ENCODE measurements at regions not wholly inside any gene's neighbourhood (a gene's known extent, or its start where the extent isn't known, plus 50 kb on each side); places are given as distances from the start of the nearest gene placed in this dataset.
"Not testable (repeated sequence)": the region's sequence is repeated elsewhere in the genome, so short reads cannot be mapped to it uniquely, and the experiment has no call there.

DNA sequence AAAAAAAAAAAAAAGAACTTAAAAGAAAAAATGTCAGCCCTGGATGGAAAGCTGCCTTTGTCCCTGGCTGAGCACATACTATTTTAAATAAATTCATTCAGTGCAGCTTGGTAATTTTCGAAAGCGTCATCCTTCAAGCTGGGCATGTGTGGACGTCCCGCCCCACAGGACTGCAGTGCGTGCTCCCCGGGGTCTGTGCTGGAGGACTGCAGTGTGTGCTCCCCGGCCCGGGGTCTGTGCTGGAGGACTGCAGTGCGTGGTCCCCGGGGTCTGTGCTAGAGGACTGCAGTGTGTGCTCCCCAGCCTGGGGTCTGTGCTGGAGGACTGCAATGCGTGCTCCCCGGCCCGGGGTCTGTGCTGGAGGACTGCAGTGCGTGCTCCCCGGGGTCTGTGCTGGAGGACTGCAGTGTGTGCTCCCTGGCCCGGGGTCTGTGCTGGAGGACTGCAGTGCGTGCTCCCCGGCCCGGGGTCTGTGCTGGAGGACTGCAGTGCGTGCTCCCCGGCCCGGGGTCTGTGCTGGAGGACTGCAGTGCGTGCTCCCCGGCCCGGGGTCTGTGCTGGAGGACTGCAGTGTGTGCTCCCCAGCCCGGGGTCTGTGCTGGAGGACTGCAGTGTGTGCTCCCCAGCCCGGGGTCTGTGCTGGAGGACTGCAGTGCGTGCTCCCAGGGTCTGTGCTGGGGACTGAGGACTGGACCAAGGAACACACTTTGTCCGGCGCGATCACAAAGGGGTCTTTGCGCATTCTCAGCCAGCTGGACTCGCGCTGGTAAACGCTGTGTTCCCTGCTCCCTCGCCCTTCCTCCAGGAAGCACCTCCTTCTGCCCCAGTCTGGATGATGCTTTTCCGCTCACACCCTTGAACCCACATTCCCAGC, 86.3 kb downstream of the CPN2 start:
- not testable (repeated sequence) for H3K27ac Mint-ChIP-seq; H3K4me3 Mint-ChIP-seq; H3K9me3 Mint-ChIP-seq; H3K4me1 Mint-ChIP-seq (ENCODE audit: low read depth); H3K36me3 Mint-ChIP-seq (ENCODE audit: low read depth); H3K27me3 Mint-ChIP-seq

DNA sequence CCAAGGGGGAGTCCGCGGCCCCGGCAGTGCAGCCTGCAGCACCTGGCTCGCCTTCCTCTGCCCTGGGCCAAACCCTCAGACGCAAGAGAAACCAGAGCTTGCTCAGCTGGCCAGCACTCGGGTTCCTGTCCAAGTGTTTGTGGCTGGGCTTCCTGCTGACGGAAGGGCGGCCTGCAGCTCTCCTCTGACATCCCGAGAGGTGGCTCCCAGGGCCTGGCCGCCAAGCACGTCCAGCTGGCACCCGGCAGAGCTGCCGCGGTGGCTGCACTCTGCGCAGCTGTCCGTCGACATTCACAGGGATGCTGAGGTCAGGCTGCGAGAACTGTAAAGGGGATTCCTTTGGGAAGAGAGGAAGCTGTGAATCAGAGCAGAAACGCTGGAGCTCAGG, 85.6 kb downstream of the CPN2 start:
- Mint-ChIP-seq H3K4me1 (ENCODE audit: low read depth) (peaks cover 6% of the 10 kb centered on the region), H3K4me3 (no peak overlapping the region), H3K27ac (no peak overlapping the region), H3K27me3 (peaks cover 9% of the 10 kb centered on the region), H3K36me3 (ENCODE audit: low read depth) (no peaks in the 10 kb centered on the region), H3K9me3 (no peaks in the 10 kb centered on the region)

DNA sequence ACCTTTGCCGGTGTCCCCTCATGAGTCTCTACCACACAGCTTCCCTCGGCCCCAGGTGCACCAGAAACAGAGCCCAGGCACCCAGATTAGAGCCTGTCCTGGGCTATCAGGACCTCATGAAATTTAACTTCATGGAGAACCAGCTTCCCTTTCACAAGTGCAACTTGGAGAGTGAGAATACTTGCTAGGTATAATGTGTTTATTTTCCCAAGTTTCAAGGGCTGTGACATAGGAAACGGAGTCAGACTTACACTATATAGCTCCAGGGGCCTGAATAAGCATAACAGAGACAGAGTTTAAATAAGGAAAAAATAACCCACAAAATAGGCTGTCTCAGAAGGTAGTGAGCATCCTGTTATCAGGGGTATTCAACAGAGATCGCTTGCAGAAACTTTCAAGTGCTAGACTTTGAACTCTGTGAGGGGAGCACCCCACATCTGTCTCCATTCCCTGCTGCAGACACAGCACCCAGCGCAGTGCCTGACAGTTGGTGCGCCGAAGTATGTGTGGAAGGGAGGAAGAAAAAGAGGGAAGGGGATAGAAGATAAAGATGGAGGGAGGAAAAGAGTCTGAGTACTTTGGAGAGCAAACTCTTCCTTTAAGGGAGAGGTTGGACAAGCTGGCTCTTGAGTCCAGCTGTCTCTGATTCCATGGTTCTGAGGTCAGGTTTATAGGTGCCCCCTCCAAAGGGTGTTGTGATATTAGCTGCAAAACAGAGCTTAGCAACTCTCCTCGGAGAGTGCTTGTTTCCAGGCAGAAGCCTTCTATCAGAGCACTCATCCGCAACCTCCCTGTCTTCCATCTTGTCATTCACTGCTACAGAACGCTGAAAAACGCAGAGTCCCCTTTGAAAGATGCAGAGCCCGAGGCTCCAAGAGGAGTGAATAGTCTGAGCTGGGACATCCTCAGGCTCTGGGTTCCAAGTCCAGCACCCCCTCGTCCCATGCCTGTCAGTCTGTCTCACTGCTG, 84.8 kb downstream of the CPN2 start:
- H3K27me3 Mint-ChIP-seq, result peaks cover 9% of the 10 kb centered on the region
- peaks cover 8% of the 10 kb centered on the region for H3K4me1 Mint-ChIP-seq (ENCODE audit: low read depth)
- no peak overlapping the region for H3K27ac Mint-ChIP-seq
- no peak overlapping the region for H3K4me3 Mint-ChIP-seq
- H3K9me3 Mint-ChIP-seq, result no peaks in the 10 kb centered on the region
- H3K36me3 Mint-ChIP-seq (ENCODE audit: low read depth), result no peaks in the 10 kb centered on the region

DNA sequence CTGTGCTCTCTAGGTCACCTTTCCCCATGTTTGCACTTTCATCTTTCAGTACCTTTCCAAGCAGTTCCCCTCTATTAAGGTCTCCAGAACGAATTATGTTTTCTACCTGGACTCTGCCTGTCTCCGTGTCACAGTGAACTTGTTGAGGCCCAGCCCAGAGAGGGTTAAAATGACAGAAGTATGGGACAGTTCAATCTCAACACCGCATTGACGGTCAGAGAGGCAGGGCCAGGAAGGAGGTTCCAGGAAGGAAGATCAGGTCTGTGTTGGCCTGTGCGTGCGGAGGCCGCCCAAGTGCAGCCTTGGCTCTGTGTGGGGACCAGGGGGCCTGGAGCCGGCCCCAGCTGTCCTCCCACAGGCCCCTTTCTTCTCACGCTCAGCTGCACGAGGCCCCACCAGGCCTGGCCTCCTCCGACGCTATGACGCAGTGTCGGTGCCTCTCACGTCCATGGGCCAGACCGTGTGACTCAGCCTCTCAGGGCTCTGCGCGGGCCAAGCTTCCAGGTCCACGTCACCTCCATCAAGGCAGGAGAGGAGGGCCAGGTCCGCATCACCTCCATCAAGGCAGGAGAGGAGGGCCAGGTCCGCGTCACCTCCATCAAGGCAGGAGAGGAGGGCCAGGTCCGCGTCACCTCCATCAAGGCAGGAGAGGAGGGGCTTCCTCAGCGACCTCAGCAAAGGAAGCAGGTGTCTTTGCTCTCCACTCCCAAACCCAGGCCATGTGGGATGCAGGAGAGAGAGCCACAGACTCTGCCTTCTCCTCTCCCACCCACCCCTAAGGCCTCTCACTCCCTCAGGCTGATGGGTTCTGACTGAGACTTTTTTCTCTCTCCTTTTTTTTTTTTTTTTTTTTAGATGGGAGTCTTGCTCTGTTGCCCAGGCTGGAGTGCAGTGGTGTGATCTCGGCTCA, 83.1 kb downstream of the CPN2 start:
- Mint-ChIP-seq H3K4me1 (ENCODE audit: low read depth) (peaks cover 8% of the 10 kb centered on the region), H3K27ac (no peak overlapping the region), H3K27me3 (peaks cover 9% of the 10 kb centered on the region), H3K36me3 (ENCODE audit: low read depth) (no peaks in the 10 kb centered on the region), H3K9me3 (no peaks in the 10 kb centered on the region), H3K4me3 (no peak overlapping the region)

DNA sequence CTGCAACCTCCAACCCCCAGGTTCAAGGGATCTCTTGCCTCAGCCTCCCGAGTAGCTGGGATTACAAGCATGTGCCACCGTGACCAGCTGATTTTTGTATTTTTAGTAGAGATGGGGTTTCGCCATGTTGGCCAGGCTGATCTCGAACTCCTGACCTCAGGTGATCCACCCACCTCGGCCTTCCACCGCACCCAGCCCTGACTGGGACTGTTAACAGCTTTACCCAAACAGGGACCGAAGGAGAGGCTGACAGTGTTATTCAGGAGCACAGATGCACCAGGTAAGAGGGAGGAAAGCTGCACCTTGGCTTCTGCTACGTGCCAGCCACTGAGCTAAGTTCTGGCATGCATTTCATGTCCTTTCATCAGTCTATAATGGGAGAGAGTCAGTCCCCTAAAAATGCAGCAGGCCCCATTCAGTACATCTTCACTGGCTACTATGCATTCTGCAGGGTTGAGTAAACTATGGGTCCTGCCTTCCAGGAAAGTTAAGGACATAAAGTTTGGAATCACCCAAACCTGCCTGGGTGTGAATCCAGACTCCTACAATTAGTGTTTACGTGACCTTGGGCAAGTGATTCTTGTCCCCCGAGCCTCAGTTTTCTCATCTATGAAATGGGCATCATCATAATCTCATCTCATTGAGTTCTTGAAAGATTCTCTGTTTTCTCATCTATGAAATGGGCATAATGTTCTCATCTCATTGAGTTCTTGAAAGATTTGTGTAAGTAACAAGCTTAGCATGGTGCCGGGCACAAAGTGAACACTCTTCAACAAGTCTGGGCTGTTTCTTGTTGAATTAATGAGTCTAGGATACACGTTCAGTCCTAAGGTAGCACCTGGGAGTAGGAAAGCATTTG, 82.2 kb downstream of the CPN2 start:
- H3K27me3 Mint-ChIP-seq, result peaks cover 9% of the 10 kb centered on the region
- no peak overlapping the region for H3K27ac Mint-ChIP-seq
- H3K36me3 Mint-ChIP-seq (ENCODE audit: low read depth), result no peaks in the 10 kb centered on the region
- no peaks in the 10 kb centered on the region for H3K9me3 Mint-ChIP-seq
- peaks cover 8% of the 10 kb centered on the region for H3K4me1 Mint-ChIP-seq (ENCODE audit: low read depth)
- no peak overlapping the region for H3K4me3 Mint-ChIP-seq

DNA sequence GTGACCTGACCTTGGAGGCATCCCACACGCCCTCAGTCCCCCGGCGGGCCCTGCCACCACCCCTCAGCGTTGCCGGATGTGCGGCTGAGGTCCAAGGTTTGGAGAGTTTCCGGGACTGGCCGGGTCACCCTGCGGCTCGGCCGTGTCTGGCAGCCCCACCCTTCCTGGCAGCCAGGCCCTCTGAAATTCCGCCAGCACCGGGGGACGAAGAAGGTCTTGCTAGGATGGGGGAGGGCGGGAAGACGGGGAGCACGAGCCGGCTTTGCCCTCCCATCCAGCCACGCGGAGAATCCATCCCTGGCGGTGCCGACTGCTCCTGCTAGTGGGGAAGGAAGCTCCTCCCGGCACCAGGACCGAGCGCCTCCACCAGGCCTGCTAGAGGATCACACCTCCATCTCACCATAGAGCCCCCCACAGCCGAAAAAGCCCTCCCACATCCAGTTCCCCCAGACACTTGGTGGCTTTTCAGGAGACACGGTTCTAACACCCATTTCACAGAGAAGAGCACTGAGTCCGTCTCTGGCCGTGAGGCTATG, 81.5 kb downstream of the CPN2 start:
- Mint-ChIP-seq H3K36me3 (ENCODE audit: low read depth) (no peaks in the 10 kb centered on the region), H3K4me1 (ENCODE audit: low read depth) (peaks cover 8% of the 10 kb centered on the region), H3K4me3 (no peak overlapping the region), H3K9me3 (no peaks in the 10 kb centered on the region), H3K27ac (peak overlapping the region; percentile 4), H3K27me3 (peaks cover 13% of the 10 kb centered on the region)

DNA sequence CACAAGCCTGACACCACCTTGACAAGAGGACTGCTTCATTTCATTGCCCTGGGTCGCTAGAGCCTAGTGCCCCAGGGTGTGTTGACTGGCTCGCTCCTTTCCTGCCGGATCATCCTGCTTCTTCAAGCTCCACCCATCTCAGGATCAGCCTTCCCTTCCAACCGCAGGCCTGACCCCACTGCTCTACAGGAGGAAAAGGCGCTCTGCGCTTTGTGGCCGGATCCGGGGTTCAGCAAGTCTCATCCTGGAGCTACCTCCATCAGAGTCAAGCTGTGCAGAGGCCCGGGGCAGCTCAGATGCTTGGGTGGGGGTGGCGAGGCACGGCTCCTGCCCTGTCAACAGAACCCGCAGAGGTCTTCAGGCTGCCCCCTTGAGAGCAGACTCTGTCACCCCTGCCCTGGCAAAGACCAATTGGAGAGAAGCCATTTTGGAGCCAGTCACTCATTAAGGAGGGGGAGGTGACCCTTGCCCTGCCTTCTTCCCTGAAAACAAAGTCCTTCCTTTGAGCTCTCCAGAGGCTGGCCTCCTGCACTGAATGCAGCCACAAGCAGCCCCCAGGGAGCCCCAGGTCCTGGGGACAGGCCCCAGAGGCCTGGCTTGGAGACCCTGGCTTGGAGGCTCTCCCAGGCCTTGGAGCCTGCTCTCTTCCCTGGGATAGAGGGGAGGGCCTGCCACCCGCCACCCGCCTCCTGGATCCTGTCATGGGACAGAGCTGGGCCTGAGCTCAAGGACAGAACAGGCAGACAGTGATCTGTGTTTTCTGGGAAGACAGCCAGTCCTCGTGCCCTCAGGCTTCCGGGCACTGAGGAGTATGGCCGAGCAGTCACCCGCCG, 80.3 kb downstream of the CPN2 start:
- Mint-ChIP-seq H3K36me3 (ENCODE audit: low read depth) (no peaks in the 10 kb centered on the region), H3K4me3 (no peak overlapping the region), H3K27ac (no peak overlapping the region), H3K4me1 (ENCODE audit: low read depth) (peaks cover 14% of the 10 kb centered on the region), H3K27me3 (peaks cover 19% of the 10 kb centered on the region), H3K9me3 (no peaks in the 10 kb centered on the region)

DNA sequence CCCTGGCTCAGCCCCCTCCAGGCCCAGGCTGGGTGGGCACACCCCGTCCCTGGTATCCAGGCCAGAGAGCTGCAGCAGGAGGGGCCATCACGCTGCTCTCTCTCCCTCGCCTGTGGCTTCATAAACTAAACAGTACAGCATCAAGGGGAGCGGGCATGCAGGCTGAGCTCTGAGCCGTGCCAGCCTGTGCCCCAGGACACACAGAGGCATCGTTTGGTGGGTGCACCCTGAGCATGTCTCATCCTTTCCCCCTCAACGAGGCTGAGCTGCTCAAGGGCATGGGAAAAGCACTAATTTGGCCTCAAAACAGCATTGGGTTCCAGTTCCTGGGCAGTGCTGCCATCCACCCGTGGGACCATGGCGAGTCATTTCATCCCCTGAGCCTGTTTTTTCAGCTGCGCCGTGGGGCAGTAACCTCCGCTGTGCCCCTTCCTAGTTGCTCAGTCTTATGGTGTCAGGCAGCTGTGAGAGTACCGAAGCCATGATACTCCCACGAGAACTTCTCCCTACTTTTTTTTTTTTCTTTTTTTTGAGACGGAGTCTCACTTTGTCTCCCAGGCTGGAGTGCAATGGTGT, 79.6 kb downstream of the CPN2 start:
- H3K4me3 Mint-ChIP-seq, result no peak overlapping the region
- H3K27me3 Mint-ChIP-seq, result peaks cover 19% of the 10 kb centered on the region
- H3K27ac Mint-ChIP-seq, result no peak overlapping the region
- no peaks in the 10 kb centered on the region for H3K36me3 Mint-ChIP-seq (ENCODE audit: low read depth)
- H3K9me3 Mint-ChIP-seq, result no peaks in the 10 kb centered on the region
- peaks cover 14% of the 10 kb centered on the region for H3K4me1 Mint-ChIP-seq (ENCODE audit: low read depth)

DNA sequence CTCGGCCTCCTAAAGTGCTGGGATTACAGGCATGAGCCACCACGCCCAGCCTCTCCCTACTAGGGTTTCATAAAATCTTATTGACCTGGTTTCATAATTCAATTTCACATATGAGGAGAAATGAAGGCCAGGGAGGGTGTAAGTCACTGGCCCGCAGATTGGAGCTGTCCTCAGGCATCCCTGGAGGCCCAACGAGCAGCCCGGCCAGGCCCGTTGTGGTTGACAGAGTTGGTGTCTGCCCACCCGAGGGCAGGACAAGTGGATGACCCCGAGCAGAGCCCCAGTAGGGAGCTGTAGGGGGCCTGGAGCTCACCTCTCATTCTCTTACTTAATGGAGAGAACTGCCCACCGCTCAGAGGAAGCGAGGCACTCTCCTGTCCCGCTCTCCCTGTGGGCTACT, 78.9 kb downstream of the CPN2 start:
- Mint-ChIP-seq H3K27me3 (peaks cover 19% of the 10 kb centered on the region), H3K36me3 (ENCODE audit: low read depth) (no peaks in the 10 kb centered on the region), H3K9me3 (no peaks in the 10 kb centered on the region), H3K27ac (no peak overlapping the region), H3K4me1 (ENCODE audit: low read depth) (peaks cover 14% of the 10 kb centered on the region), H3K4me3 (no peak overlapping the region)

DNA sequence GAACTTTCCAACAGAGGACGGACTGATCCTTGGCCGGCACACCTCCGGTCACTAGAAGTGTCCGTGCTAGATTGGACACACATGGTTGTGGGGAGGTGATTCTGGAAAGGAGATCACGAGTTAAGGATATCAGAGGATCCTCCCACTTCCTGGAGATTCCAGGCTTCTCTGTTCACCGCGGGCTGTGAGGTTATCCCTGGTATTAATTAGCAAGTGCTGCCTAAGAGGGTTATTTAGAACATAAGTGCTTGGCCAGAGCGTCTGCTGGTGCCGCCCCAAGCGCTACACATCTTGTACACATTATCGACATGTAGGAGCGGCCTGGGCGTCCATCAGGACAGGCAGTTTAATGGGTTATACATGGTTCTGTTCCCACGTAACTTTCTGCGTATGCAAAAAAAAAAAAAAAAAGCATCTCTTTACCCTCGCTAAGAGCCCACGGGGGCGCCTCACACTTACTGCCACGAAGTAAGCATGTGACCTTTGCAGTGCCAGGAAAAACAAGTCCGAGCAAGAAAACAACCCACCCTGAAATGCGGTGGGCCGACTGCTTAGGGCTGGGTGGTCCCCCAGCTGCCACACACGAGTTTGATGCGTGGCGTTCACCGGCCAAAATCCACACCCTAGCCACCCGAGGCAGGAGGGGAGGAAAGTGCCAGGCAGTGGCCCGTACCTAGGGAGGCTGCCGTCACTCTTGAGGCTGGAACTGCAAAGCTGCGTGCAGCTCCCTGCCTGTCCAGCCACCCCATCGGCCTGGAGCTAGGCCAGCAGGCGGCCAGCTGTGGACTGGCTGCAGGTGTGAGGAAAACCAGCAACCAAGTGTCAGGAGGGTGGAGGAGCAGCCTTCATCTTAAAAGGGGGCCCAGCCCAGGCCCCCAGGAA, 78.0 kb downstream of the CPN2 start:
- H3K4me1 Mint-ChIP-seq (ENCODE audit: low read depth), result peaks cover 14% of the 10 kb centered on the region
- H3K36me3 Mint-ChIP-seq (ENCODE audit: low read depth), result no peaks in the 10 kb centered on the region
- peaks cover 15% of the 10 kb centered on the region for H3K27me3 Mint-ChIP-seq
- H3K4me3 Mint-ChIP-seq, result no peak overlapping the region
- H3K27ac Mint-ChIP-seq, result no peak overlapping the region
- H3K9me3 Mint-ChIP-seq, result no peaks in the 10 kb centered on the region

DNA sequence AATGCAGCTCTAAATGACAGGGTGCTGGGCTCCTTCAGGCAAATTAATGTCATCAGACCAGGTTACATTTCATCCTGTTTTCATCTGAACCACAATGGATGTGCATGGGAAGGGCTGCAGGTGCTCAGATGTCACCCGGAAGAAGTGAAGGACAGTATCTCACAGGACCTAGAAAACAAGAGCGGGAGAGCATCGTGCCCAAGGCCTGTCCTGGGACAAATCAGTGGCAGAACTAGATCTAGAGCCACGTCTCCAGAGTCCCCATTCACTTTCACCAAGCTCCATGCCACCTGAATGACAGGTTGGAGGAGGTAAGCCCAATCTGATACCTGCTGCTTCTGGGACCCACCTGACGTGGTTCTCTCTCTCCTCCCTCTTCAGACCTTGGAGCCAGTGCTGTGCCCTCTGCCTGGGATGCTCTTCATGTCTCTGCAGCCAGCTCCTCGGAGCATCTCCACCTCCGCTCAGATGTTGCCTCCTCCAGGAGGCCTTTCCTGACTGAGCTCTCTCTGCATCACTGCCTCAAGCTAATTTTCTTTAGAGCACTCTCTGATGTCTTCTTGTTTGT, 77.3 kb downstream of the CPN2 start:
- Mint-ChIP-seq H3K9me3 (no peaks in the 10 kb centered on the region), H3K4me1 (ENCODE audit: low read depth) (peaks cover 14% of the 10 kb centered on the region), H3K27me3 (peaks cover 15% of the 10 kb centered on the region), H3K36me3 (ENCODE audit: low read depth) (no peaks in the 10 kb centered on the region), H3K4me3 (no peak overlapping the region), H3K27ac (no peak overlapping the region)

All from stimulated activated naive CD8-positive, alpha-beta T cell treated with anti-CD3 and anti-CD28 coated beads, Interleukin-15, Interleukin-2, amounts not matched to agents 100 ng/mL and 50 ng/mL, for 24 hours (primary cell).